Activated CD8-positive, alpha-beta memory T cell treated with anti-CD3 and anti-CD28 coated beads for 4 hours (primary cell): ENCODE measurements at regions not wholly inside any gene's neighbourhood (a gene's known extent, or its start where the extent isn't known, plus 50 kb on each side); places are given as distances from the start of the nearest gene placed in this dataset.

ENCODE experiments used
- DNase-seq, 2 donors: peaks; one replicate each; pipeline ENCODE4 v3.0.0-alpha.2; 2020; ENCODE audit warnings: low read depth in 2 of 2

- no peak for DNase-seq
Measured at GRCh38 chr4:14237911-14238310, 610.4 kb upstream of the BOD1L1 start.

GRCh38 chr4:14241574-14241973, 614.0 kb upstream of the BOD1L1 start:
- DNase-seq, result no peak

DNA sequence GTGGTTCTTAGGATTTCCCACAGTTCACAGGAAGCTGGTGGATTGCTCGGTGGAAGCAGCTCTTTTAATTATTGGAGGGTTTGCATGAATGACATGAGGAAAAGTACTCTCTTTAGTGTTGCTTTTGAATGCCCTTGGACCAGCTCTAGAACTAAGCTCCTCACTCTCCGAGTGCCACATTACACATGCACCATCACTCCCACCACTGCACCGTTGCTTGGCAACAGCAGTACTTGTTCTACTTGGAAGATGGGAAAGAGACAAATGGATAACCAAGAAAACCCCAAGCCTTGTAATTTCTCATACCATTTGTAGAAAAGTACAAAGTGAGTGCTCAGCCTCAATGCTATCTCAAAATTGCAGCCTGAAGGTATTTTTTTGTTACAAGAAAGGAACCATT, 620.2 kb upstream of the BOD1L1 start:
- DNase-seq, result no peak

GRCh38 chr4:14249226-14249625, 621.7 kb upstream of the BOD1L1 start:
- DNase-seq, result no peak

GRCh38 chr4:14254252-14254651, 626.7 kb upstream of the BOD1L1 start:
- no peak for DNase-seq

- DNase-seq, result no peak
Measured at GRCh38 chr4:14254926-14255325, 627.4 kb upstream of the BOD1L1 start.

DNA sequence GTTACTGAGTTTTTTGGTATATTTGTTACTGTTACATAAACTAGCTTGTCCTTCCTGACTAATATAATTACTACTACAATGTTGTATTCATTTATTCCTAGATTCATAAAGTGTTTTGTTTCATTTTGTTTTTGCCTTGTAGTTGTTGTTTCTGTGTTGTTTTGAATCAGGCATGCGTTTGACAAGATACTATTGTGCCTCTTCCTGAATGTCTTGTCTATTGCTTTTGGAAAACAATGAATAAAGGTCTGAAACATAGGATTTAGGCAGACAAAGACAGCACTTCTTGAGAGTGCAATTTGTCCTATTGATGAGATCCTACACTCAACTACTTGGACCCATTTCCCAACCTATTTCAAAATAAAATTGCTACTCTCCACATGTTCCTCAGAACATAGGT, 630.4 kb upstream of the BOD1L1 start:
- DNase-seq, result no peak

GRCh38 chr4:14259936-14260335, 632.4 kb upstream of the BOD1L1 start:
- no peak for DNase-seq

DNA sequence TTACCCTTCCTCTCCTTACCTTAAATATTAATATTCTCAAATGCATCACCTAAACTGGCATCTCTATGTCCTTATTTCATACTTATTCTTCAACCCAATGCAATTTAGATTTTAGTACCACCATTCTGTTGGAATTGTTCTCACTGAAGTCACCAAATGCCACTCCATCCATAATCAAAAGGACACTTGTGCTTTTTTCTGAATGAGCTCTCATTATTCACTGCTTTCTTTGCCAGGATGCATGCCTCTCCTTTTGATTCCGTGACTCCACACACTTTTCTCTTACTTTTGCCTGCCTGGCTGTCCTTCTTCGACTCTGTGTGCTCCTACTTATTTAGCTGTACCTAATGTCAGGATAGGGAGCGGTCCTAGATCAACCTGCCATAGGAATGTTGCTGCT, 633.1 kb upstream of the BOD1L1 start:
- DNase-seq, result no peak

- DNase-seq, result no peak
Measured at GRCh38 chr4:14262221-14262620, 634.7 kb upstream of the BOD1L1 start.

DNA sequence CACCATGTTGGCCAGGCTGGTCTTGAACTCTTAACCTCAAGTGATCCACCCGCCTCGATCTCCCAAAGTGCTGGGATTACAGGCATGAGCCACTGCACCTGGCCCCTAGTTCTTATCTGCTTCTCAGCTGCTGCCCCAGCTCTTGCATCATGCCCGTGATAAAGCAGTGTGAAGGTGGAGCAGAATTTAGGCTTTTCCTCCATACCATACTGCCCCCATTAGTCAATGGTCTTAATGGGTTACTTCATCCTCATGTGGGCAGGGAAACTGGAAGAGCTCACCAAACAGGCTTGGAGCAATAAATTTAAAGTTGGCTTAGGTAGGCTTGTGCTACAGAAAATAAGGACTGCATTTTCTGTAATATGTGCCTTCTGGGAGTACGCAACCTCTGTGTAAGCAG, 636.9 kb upstream of the BOD1L1 start:
- DNase-seq, result no peak

- DNase-seq, result no peak
Measured at GRCh38 chr4:14265651-14266050, 638.1 kb upstream of the BOD1L1 start.

DNA sequence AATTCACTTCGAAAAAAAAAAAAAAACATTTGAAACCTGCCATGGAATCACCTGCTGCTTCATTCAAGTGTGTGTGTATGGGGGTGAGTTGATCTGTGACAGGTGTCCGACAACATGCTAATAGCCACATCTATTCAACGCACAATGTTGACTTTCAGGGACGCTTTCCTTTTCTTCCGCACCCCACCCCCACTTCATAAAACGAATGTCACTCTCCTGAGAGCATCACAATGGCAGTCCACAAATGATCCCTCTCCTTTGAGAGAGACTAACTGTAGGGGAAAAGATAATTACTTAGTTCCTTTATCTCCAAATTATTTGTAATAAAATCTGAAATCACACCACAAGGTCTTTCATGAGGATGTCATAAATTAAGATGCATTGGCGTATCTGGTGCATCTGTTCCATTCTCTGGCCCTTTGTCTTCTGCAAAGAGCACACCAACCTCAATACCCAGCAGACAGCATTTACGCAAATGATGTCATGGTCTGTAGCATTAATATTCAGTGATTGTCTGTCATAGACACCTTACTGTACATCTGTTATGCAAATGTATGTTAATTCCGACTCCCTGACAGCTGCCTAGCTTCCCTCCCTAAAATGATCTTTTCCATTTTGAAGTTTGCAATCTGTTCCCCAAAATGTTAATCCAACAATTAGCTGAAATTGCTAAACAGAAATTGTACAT, 640.0 kb upstream of the BOD1L1 start:
- DNase-seq, result no peak

DNA sequence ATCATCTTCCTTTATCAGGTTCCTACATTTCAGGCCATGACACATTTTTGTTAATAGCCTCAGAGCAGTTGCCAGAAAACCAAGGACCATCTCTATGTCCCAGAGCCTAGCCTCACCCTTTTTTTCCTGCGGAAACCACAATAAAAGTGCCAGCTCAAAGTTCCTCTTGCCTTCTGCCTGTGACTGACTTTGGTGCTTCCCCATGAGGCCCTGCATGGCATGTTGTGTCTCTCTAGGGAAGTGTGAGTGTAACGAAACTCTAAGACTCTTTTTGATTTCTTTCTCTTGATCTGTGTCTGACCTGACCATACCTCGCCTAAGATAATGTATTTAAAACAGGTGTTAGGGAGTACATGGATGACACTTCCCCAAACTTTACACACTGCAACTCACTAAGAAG, 642.3 kb upstream of the BOD1L1 start:
- DNase-seq, result no peak

DNA sequence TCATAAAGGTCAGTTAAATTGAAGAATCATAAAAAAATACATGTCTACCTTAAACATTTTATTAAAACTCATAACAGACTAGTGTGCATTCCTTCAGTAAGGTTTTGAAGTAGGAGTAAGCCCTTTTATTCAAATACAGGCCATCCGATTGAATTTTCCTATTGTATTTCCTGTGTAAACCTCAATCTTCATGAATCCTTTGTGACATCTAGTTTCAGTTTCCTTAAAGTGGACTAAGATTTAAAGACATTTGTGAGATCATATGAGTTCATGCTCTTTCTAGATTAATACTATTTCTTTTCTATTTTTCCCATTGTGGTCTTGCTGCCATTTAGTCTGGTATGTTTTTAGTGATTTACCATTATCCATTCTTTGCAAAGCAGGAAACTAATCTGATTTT, 644.7 kb upstream of the BOD1L1 start:
- DNase-seq, result no peak

GRCh38 chr4:14277505-14277904, 650.0 kb upstream of the BOD1L1 start:
- no peak for DNase-seq

- no peak for DNase-seq
Measured at GRCh38 chr4:14280567-14280966, 653.0 kb upstream of the BOD1L1 start.

DNA sequence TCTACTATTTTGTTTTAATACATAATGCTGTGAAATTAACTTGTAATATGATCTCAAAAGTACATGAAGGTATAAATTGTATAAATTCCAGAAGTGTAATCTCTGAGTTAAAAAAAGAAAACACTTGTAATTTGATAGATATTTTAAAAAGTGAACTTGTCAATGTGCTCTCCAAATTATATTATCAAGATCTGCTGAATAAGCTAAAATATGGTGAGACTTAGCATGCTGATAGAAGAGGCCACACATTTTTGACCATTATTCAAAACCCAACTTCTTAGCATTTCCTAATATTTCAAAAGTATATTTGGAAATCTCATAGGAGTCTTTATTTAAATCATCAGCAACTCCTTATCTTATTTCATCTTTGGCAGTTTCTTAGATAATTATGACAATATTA, 657.1 kb upstream of the BOD1L1 start:
- DNase-seq, result no peak

DNA sequence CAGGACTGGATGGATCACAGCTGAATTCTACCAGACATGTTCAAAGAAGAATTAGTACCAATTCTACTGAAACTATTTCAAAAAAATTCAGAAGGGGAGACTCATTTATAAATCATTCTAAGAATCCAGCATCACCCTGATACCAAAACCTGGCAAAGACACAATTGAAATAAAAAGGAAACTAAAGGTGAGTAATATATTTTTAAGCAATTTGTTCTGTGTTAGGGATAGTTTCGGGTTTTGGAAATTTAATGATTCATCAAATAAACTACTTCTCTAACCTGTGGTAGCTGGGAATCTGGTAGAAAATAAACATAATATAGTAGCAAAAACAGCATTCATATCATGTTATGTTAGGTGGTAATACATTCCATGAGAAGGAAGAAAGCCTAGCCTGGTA, 662.2 kb upstream of the BOD1L1 start:
- DNase-seq, result no peak

DNA sequence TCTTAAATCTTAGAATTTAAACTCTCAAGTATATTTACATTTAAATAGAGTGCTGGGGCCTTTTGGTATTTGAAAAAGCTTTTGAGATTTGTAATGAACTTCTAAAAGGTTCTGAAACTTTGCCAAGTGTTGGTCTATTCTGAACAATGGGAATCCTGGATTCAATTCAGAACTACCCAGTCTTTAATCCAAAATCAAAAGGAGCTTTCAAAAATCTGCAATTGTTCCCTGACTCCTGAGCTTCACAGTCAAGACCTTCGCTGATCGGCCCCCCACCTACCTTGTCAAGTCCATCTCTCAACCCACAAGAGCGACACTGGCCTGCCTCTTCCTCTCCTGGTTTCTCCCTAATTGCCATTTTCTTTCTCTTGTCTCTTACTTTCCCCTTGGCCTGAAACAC, 666.1 kb upstream of the BOD1L1 start:
- DNase-seq, result no peak

DNA sequence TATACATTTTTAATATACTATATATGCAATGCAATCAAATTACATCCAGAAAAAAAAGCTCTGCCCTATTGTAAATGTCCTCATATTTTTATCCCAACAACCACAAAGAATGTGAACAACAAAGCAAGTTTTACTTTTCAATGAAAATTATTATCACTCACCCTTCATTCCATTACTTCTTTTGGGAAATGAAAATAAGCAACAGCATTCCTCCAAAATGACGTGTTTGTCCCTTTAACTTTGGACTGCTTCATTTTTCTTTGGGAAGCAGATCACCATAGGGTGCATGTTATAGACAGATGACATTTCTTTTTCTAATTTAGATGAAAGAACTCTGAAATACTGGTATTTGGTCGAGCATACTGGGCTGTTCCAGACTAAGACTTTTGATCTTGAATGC, 667.1 kb upstream of the BOD1L1 start:
- DNase-seq, result no peak

- DNase-seq, result no peak
Measured at GRCh38 chr4:14299166-14299565, 671.6 kb upstream of the BOD1L1 start.

- DNase-seq, result no peak
Measured at GRCh38 chr4:14302021-14302420, 674.5 kb upstream of the BOD1L1 start.

DNA sequence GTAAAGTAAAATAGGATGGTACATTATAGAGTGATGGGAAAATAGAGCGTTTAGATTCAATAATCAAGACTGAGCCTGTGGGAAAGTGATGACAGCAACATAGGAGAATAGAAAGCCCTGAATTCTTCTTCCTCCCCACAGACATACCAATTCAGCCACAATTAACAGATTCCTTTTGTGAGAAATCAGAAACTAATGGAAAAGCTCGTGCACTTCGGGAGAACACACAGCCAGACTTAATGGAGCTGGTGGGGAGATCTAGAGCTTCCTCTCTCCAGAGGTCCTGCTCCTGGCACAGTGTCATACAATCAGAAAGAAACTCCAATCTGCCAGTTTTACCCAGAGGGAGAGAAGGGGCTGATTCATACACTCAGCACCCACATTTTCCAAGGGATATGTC, 676.3 kb upstream of the BOD1L1 start:
- no peak for DNase-seq
